DMS 273 (cell line): ENCODE measurements at regions not wholly inside any gene's neighbourhood (a gene's known extent, or its start where the extent isn't known, plus 50 kb on each side); places are given as distances from the start of the nearest gene placed in this dataset.
A peak's percentile ranks its signal among the peaks of the same experiment; 100 is the strongest.

Experiments used
- DNase-seq: peaks from one replicate; lab custom pipeline; 2025; ENCODE audit not compliant: unreplicated experiment; lab: John Stamatoyannopoulos, UW

GRCh38 chr4:129645461-129645860 lies 549.5 kb downstream of the C4orf33 start:
- DNase-seq: no peak

GRCh38 chr4:129668092-129668491 lies 572.1 kb downstream of the C4orf33 start:
- no peak for DNase-seq

GRCh38 chr4:129672941-129673340 lies 577.0 kb downstream of the C4orf33 start:
- DNase-seq: peak; percentile 4

GRCh38 chr4:129675036-129675435 lies 579.1 kb downstream of the C4orf33 start:
- DNase-seq: no peak

- no peak for DNase-seq
Measured at GRCh38 chr4:129676934-129677333, 581.0 kb downstream of the C4orf33 start.

- DNase-seq: no peak
Measured at GRCh38 chr4:129682586-129682985, 586.6 kb downstream of the C4orf33 start.

GRCh38 chr4:129707949-129708348 lies 612.0 kb downstream of the C4orf33 start:
- no peak for DNase-seq

GRCh38 chr4:129708784-129709183 lies 612.8 kb downstream of the C4orf33 start:
- DNase-seq: no peak

- DNase-seq: no peak
Measured at GRCh38 chr4:129738175-129738574, 642.2 kb downstream of the C4orf33 start.

GRCh38 chr4:129747756-129748155 lies 651.8 kb downstream of the C4orf33 start:
- peak; percentile 0 for DNase-seq

- DNase-seq: no peak
Measured at GRCh38 chr4:129748991-129749390, 653.0 kb downstream of the C4orf33 start.

- no peak for DNase-seq
Measured at GRCh38 chr4:129751646-129752045, 655.7 kb downstream of the C4orf33 start.

GRCh38 chr4:129783596-129783995 lies 687.6 kb downstream of the C4orf33 start:
- no peak for DNase-seq

GRCh38 chr4:129788486-129788885 lies 692.5 kb downstream of the C4orf33 start:
- DNase-seq: no peak

GRCh38 chr4:129804461-129804981 lies 708.6 kb downstream of the C4orf33 start:
- DNase-seq: peak; percentile 5

GRCh38 chr4:129806986-129807385 lies 711.0 kb downstream of the C4orf33 start:
- no peak for DNase-seq

GRCh38 chr4:129808242-129808641 lies 712.3 kb downstream of the C4orf33 start:
- DNase-seq: no peak

GRCh38 chr4:129821073-129821472 lies 725.1 kb downstream of the C4orf33 start:
- no peak for DNase-seq

GRCh38 chr4:129821963-129822362 lies 726.0 kb downstream of the C4orf33 start:
- no peak for DNase-seq

- DNase-seq: peak; percentile 70
Measured at GRCh38 chr4:129822701-129823100, 726.7 kb downstream of the C4orf33 start.

- no peak for DNase-seq
Measured at GRCh38 chr4:129823105-129823504, 727.2 kb downstream of the C4orf33 start.

- DNase-seq: no peak
Measured at GRCh38 chr4:129829373-129829772, 733.4 kb downstream of the C4orf33 start.

- DNase-seq: no peak
Measured at GRCh38 chr4:129839687-129840086, 743.7 kb downstream of the C4orf33 start.

GRCh38 chr4:129842096-129842495 lies 746.1 kb downstream of the C4orf33 start:
- DNase-seq: no peak
